Breast epithelium (tissue), 3 donors: ENCODE measurements at regions not wholly inside any gene's neighbourhood (a gene's known extent, or its start where the extent isn't known, plus 50 kb on each side); places are given as distances from the start of the nearest gene placed in this dataset.

ENCODE experiments used
- POLR2A ChIP-seq: fragments of 450-650 bp; IDR thresholded peaks from one replicate; pipeline ENCODE4 v1.6.1; 2016; ENCODE audit warnings: antibody characterized with exemption, mild to moderate bottlenecking, moderate library complexity
- POLR2AphosphoS5 ChIP-seq, 3 donors: sonication (generic); formaldehyde crosslinking; IDR thresholded peaks; one replicate each; pipeline ENCODE4 v1.6.1; 2017; ENCODE audit warnings: antibody characterized with exemption in 3 of 3
- TF ChIP-seq, protein P1 (sequence below), 3 donors: fragments of 450-650 bp; IDR thresholded peaks; one replicate each; pipeline ENCODE4 v1.5.1; 2016 to 2017; ENCODE audit warnings: antibody characterized with exemption in 3 of 3, mild to moderate bottlenecking in 3 of 3, moderate library complexity in 3 of 3

DNA sequence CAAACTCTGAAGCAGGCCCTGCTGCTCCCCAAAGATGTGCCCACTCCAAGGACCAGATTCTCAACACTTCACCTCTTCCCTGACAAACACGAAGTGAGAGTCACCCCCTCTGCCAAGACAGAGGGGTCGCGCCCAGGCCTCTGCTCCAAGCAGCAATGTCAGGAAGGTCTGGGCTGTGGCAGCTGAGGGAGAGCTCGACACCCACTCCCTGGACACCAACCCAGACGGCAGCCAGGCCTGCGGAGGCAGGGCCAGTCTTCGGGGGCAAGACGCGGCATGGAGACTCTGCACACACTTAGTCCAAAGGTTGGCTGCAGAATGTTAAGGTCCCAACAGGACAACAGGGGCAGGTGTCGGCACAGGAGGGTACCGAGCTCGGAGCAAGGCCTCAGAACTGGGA lies 144.2 kb downstream of the DLL1 start:
- TF ChIP-seq POLR2AphosphoS5 (IDR thresholded peaks at IDR 0.05) (no peak), POLR2A (no peak)
- TF ChIP-seq, protein P1, sequence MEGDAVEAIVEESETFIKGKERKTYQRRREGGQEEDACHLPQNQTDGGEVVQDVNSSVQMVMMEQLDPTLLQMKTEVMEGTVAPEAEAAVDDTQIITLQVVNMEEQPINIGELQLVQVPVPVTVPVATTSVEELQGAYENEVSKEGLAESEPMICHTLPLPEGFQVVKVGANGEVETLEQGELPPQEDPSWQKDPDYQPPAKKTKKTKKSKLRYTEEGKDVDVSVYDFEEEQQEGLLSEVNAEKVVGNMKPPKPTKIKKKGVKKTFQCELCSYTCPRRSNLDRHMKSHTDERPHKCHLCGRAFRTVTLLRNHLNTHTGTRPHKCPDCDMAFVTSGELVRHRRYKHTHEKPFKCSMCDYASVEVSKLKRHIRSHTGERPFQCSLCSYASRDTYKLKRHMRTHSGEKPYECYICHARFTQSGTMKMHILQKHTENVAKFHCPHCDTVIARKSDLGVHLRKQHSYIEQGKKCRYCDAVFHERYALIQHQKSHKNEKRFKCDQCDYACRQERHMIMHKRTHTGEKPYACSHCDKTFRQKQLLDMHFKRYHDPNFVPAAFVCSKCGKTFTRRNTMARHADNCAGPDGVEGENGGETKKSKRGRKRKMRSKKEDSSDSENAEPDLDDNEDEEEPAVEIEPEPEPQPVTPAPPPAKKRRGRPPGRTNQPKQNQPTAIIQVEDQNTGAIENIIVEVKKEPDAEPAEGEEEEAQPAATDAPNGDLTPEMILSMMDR (IDR thresholded peaks at IDR 0.05): no peak
